ENCODE measurements at regions not wholly inside any gene's neighbourhood (a gene's known extent, or its start where the extent isn't known, plus 50 kb on each side); places are given as distances from the start of the nearest gene placed in this dataset.

- TF ChIP-seq HIVEP1 (CRISPR knock-in tag; IDR thresholded peaks at IDR 0.05), result no peak
- TF ChIP-seq CENPX (CRISPR knock-in tag; IDR thresholded peaks at IDR 0.05), result no peak
- no peak for TF ChIP-seq ZFP82 (CRISPR knock-in tag; IDR thresholded peaks at IDR 0.05; ENCODE audit: borderline replicate concordance)
- TF ChIP-seq ZNF7 (CRISPR knock-in tag; IDR thresholded peaks at IDR 0.05), result no peak
- no peak for TF ChIP-seq FOSL2 (CRISPR knock-in tag; IDR thresholded peaks at IDR 0.05)
Observed at GRCh38 chr5:14032918-14033317, 88.4 kb upstream of the DNAH5 start (continued).

GRCh38 chr5:14028938-14029584 lies 84.6 kb upstream of the DNAH5 start:
- H4K20me1 ChIP-seq (ENCODE audit: insufficient read depth, low read length), result no peaks in the 10 kb centered on the region
- in situ Hi-C loops (cut with HindIII; ENCODE audit: extremely low pct_ligation_motif_present, low pct_unique_long_range_greater_than_20kb), result no loop called here
- H3K27ac ChIP-seq (ENCODE audit: extremely low read length, insufficient read depth, low read length), result no peak overlapping the region
- BruUV-seq (replicated peaks), result no TSS peak
- FAIRE-seq (no peak), ATAC-seq (no peak), DNase-seq (ENCODE audit: low spot score) (no peak)
- 12% methylated on average over 7 of the region's 7 CpGs for WGBS (ENCODE audit: low lambda C conversion rate)
- no peaks in the 10 kb centered on the region for H3K79me2 ChIP-seq (ENCODE audit: insufficient read depth, low read length)
- H2AFZ ChIP-seq (ENCODE audit: low read length), result no peak overlapping the region
- no peaks in the 10 kb centered on the region for H3K4me1 ChIP-seq (ENCODE audit: insufficient read depth, low read length)
- H3K9me3 ChIP-seq (ENCODE audit: low read length), result no peaks in the 10 kb centered on the region
- H3K36me3 ChIP-seq (replicated peaks in 1 of 2; ENCODE audit: control insufficient read depth in 1 of 2, insufficient read depth in 2 of 2, low read length in 2 of 2), result no peaks in the 10 kb centered on the region
- CTCF ChIA-PET (ENCODE audit: low intra/inter-chr PET ratio, low total read pairs), result no interaction called here
- intact Hi-C loops (cut with micrococcal nuclease; ENCODE audit: unreplicated experiment), result no loop called here
- H3K4me2 ChIP-seq (ENCODE audit: low read depth, low read length), result no peak overlapping the region
- H3K27me3 ChIP-seq (ENCODE audit: control insufficient read depth in 1 of 2, insufficient read depth in 2 of 2, low read length in 2 of 2), result peaks cover 0 to 7% of the 10 kb centered on the region in 2 experiments; a peak in 2 of 5 replicates
- H3K4me3 ChIP-seq (replicated peaks in 1 of 3; ENCODE audit: insufficient read depth in 1 of 3, low read depth in 2 of 3, low read length in 3 of 3), result no peak overlapping the region
- H3K9ac ChIP-seq (ENCODE audit: insufficient read depth, low read depth, low read length), result no peak overlapping the region
- POLR2A ChIA-PET, result no interaction called here
- no peak for TF ChIP-seq NR2F6 (IDR thresholded peaks at IDR 0.05)
- TF ChIP-seq NR2F6 (CRISPR knock-in tag; IDR thresholded peaks at IDR 0.05), result no peak
- TF ChIP-seq GATAD2A (CRISPR knock-in tag; IDR thresholded peaks at IDR 0.05), result no peak
- no peak for TF ChIP-seq ZBTB7A (CRISPR knock-in tag; IDR thresholded peaks at IDR 0.05)
- no peak for TF ChIP-seq AHDC1 (CRISPR knock-in tag; IDR thresholded peaks at IDR 0.05; ENCODE audit: borderline replicate concordance)
- TF ChIP-seq ZFP1 (CRISPR knock-in tag; IDR thresholded peaks at IDR 0.05), result no peak
- no peak for TF ChIP-seq MYC (CRISPR knock-in tag; IDR thresholded peaks at IDR 0.05; ENCODE audit: borderline replicate concordance)
- TF ChIP-seq ZNF350 (CRISPR knock-in tag; IDR thresholded peaks at IDR 0.05; ENCODE audit: borderline replicate concordance, low read depth), result no peak
- TF ChIP-seq YY1 (IDR thresholded peaks at IDR 0.05; ENCODE audit: insufficient read depth, insufficient replicate concordance, low read depth, low read length), result no peak
- no peak for TF ChIP-seq KAT7 (CRISPR knock-in tag; IDR thresholded peaks at IDR 0.05; ENCODE audit: borderline replicate concordance)
- no peak for TF ChIP-seq ZNF280B (CRISPR knock-in tag; IDR thresholded peaks at IDR 0.05; ENCODE audit: borderline replicate concordance)
- no peak for TF ChIP-seq FOXA3 (CRISPR knock-in tag; IDR thresholded peaks at IDR 0.05)
- no peak for TF ChIP-seq CEBPG (CRISPR knock-in tag; IDR thresholded peaks at IDR 0.05)

Data from HepG2 (cell line).